Activated gamma-delta T cell treated with anti-CD3 and anti-CD28 coated beads, Interleukin-2, amount 50 U/mL, for 16 hours (primary cell): ENCODE measurements at regions not wholly inside any gene's neighbourhood (a gene's known extent, or its start where the extent isn't known, plus 50 kb on each side); places are given as distances from the start of the nearest gene placed in this dataset.
"Not testable (repeated sequence)": the region's sequence is repeated elsewhere in the genome, so short reads cannot be mapped to it uniquely, and the experiment has no call there.

Source experiments
- DNase-seq: peaks from one replicate; pipeline ENCODE4 v3.0.0-alpha.2; 2020; ENCODE audit warnings: low read depth

GRCh38 chr10:131817866-131818509 is 82.8 kb upstream of the PPP2R2D start:
- no peak for DNase-seq

DNA sequence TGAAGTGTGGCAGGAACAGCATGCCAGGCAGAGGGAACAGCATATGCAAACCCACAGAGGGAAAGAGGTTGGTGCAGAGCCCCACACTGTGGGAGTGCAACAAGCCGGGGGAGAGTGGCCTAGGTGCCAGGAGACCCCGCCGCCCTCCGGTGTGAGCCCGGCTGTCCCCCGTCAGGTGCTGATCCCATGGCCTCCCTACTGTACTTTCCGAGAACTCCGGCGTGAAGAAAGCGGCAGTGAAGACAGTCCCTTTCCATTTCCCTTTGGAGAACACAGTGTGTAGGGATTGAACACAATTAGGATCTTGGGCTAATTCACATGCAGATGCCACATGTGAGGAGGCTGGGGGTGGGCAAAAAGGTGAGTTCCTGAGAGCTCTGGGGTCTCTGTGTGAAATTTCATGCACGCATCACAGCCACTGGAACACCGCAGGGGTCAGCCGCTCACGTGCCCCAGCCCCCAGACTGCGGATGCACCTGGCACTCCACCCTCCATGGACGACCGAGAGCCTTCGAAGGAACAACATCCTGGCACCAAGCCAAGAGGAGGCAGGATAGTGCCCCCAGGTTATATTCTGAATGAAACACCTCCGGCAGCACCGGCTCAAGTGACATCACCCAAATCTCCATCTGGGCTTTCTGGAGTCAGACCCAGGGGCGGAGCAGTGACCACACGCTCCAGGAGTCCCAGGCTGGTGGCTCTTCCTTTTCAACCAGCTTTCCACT is 82.1 kb upstream of the PPP2R2D start:
- no peak for DNase-seq

DNA sequence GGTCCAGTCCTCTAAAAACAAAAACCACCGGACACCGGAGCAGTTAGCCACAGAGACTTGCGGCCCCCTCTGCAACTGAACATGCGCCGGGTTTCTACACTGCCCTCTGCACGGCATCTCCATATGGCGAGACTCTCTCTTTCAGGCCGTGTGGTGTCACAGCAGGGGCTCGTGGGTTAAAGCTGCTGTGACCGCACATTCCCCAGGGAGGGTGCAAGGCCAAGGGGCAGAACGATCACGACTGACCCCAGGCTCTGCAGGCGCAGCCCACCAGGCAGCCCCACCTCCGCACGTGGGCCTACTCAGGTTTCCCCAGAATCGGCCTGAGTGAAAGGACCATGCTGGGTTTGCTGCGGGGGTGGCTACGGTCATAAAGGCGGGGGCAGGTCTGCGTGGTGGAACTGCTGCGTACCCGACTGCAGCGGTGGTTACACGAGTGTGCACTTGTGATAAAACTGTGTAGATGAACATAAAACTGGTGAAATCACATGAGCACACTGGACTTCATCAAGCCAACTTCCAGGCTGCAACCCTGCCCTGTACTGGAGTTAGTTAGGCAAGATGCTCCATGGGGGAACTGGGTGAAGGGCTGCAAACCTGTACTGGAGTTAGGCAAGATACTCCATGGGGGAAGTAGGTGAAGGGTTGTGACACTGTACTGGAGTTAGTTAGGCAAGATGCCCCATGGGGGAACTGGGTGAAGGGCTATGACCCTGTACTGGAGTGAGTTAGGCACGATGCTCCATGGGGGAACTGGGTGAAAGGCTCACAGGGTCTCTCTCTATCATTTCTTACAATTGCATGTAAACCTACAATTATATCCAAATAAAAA is 81.4 kb upstream of the PPP2R2D start:
- no peak for DNase-seq

- DNase-seq: no peak
Observed at GRCh38 chr10:131820626-131821025, 80.2 kb upstream of the PPP2R2D start.

DNA sequence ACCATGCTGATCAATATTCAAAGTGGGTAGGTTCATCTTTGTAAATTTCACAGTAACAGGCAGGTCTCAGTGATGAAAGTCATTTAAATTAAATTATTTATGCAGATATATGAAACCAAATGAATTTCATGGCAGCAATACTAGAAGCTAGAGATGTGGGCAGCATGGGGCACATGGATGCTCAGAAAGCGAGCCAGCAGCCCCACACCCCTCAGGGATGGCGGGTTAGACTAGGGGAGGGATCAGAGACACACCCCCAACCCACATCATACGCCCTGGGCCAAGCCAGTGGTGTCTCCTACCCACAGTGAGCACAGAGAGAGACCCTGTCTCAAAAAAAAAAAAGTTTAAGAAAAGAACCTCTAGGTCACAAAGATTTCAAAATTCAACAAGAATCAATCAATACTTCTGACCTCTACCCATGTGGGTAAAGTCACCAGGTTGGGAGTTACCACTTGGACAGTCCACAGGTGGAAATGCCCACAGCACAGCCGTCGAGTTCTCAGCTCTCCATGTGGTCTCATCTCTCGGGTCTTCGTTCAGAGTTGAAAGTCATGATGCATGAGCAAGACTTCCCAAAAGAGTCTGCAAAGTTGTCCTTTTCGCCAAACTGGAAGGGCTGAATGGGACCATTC is 79.3 kb upstream of the PPP2R2D start:
- no peak for DNase-seq

DNA sequence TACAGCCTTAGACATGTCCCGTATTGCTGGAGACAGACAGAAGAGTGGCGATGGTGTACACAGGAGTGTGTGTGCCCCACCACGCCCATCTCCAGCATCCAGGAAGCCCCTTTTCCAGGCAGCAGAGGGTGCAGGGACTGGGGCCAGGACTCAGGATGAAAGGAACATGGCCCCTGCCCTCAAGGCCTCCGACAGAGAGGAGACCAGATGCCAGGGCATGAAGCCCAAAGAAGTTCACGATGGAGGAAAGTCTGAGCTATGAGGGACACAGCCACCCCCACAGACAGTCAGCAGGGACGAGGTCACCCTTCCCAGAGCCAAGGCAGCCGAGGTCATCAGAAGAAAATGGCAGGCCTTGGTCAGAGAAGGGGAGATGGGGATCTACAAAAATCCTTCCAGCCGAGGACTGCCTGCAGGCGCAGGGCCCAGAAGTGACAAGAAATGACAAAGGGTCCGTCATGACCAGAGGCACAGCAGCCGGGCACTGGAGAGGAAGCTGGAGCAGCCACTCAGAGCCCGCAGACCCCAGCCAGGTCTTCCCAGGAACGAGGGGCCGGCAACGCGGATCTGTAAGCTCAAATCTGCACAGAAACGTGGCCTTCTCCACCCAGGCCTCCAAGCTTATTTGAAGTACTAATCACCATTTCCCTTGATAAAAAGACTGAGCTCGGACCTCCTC is 78.7 kb upstream of the PPP2R2D start:
- DNase-seq: no peak

DNA sequence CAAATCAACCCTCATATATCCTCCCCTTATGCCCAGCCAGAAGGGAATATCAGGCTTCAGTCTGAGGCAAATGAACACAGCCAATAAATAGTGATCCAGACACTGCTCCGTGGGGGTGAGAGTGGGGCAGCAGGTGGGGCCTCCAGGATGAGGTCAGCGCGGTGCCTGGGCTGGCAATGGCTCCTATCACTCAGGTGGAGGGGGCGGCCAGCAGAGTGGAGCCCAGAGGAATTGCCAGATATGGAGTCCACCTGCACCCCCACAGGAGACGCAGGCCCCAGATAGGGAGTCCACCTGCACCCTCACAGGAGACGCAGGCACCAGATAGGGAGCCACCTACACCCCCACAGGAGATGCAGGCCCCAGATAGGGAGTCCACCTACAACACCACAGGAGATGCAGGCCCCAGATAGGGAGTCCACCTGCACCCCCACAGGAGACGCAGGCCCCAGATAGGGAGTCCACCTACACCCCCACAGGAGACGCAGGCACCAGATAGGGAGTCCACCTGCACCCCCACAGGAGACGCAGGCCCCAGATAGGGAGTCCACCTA is 78.0 kb upstream of the PPP2R2D start:
- DNase-seq: no peak

DNA sequence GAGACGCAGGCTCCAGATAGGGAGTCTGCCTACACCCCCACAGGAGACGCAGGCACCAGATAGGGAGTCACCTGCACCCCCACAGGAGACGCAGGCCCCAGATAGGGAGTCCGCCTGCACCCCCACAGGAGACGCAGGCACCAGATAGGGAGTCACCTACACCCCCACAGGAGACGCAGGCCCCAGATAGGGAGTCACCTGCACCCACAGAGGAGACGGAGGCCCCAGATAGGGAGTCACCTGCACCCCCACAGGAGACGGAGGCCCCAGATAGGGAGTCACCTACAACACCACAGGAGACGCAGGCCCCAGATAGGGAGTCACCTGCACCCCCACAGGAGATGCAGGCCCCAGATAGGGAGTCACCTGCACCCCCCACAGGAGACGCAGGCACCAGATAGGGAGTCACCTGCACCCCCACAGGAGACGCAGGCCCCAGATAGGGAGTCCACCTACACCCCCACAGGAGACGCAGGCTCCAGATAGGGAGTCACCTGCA is 77.2 kb upstream of the PPP2R2D start:
- DNase-seq: not testable (repeated sequence)

- no peak for DNase-seq
Observed at GRCh38 chr10:131824371-131825149, 76.2 kb upstream of the PPP2R2D start.

GRCh38 chr10:131825150-131825848 is 75.5 kb upstream of the PPP2R2D start:
- DNase-seq: no peak

- DNase-seq: no peak
Observed at GRCh38 chr10:131825960-131826650, 74.7 kb upstream of the PPP2R2D start.

DNA sequence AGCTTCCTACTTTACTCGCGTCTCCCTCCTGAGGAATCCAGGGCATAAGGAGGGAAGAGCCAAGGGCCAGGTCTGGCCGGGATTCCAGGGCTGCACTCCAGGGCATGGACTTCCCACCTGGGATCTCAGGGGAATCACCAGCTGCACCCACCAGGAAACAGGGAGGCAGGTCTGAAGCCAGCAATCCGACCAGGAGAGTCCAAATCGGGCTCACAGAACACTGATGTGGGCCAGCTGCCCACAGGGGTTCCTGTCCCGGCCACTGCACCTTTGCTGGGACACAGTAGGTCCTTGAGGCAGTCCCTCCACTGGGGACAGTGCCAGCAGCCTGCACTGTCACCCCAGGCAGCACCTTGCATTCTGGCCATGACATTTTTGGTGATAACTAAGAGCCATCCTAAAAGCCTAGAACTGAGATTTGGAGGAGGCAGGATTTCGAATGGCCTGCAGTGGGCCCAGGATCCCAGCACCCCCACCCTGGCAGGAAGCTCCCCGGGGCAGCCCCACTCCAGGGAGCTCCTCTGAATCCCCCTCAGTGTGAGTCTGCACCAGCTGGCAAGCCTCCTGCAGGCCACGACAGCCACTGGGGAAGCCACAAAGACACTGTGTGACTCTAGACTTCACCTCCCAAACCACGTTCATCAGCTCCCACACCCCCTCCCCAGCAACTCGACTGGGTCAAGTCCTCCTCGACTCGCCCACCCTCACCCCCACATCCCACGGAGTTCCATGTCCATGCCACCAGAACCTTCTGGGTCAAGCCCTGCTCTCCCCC is 71.5 kb upstream of the PPP2R2D start:
- DNase-seq: no peak

DNA sequence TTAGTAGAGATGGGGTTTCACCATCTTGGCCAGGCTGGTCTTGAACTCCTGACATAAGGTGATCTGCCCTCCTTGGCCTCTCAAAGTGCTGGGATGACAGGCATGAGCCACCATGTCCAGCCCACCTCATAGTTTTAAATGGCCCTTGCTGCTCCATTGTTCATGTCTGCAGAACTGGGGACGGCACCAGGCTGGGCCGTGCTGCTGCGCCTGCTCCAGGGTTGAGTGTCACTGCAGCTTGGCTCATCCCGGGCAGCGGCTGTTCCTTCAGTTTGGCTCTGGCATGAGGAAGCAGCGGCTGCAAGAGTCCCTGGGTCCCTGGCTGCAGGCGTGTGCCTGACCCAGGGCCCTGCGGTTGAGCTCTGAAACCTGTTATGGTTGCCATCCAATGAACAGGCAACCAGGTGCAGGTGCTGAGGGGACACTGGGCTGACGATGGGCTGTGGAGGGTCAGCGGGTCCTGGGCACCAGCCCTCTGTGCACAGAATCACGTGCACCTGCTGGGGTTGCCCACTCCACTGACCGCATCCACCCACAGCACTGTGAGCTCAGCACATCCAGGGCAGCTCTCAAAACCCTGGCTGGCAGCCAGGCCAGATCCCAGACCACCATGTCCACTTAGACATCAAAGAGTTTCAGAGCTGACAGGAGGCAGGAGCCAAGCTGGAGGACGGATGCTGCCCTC is 70.2 kb upstream of the PPP2R2D start:
- no peak for DNase-seq

DNA sequence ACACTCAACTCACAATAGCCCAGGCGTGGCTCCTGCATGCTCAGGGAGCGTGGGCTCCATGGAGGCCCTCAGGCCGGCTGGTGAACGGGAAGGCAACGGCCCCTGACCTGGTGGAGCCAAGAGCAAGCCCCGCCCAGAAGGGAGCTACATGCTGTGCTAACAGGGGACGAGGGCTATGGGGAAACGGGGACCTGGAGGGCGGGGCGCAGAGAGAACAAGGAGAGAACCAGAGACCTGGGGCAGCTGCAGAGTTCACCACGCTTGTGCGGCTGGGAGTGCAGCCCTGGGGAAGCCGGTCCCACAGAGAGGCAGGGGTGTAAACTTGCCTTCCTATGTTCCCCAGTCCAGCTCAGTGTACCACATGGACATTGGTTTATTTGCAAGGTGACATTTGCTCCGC is 69.2 kb upstream of the PPP2R2D start:
- no peak for DNase-seq

- DNase-seq: no peak
Observed at GRCh38 chr10:131832056-131832685, 68.6 kb upstream of the PPP2R2D start.

DNA sequence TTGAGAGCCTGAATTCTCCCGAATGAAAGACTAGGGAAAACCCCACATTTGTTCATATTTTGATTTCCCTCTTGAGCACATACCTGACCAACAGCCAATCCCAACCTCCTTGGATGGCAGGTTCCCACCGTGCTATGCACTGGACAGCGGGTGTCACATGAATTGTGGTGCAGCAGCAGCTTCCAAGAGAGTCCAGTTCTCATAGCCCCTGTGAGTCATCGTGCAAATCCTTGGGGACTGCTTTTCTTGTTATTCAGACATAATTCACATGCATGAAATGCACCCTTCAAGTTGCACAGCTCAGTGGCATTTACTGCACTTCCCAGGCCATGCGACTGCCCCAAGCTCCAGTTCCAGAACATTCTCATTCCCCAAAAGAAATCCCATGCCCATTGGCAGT is 67.8 kb upstream of the PPP2R2D start:
- DNase-seq: no peak

- no peak for DNase-seq
Observed at GRCh38 chr10:131833446-131834080, 67.2 kb upstream of the PPP2R2D start.
